MM.1S (cell line): ENCODE measurements at regions not wholly inside any gene's neighbourhood (a gene's known extent, or its start where the extent isn't known, plus 50 kb on each side); places are given as distances from the start of the nearest gene placed in this dataset.
"Not testable (repeated sequence)": the region's sequence is repeated elsewhere in the genome, so short reads cannot be mapped to it uniquely, and the experiment has no call there.

Source experiments
- DNase-seq: peaks from one replicate; pipeline ENCODE4 v3.0.0-alpha.2; 2015
- H2AFZ ChIP-seq: fragments of 300-600 bp; sonication (generic); 2 replicates; pipeline ENCODE4 v1.6.0; 2016; ENCODE audit warnings: antibody characterized with exemption, low read length
- H3F3A ChIP-seq: fragments of 300-600 bp; sonication (generic); 2 replicates; pipeline ENCODE4 v1.6.1; 2016; ENCODE audit warnings: mild to moderate bottlenecking, antibody characterized with exemption, low read length, moderate library complexity, mixed read lengths; ENCODE audit not compliant: insufficient read depth
- H3K27ac ChIP-seq: fragments of 300-600 bp; sonication (generic); 2 replicates; pipeline ENCODE4 v1.5.1; 2016; ENCODE audit warnings: mild to moderate bottlenecking, low read length
- H3K27me3 ChIP-seq: fragments of 300-600 bp; sonication (generic); replicated peaks from 2 replicates; pipeline ENCODE4 v1.6.0; 2016; ENCODE audit warnings: low read length; ENCODE audit not compliant: insufficient read depth
- H3K36me3 ChIP-seq: fragments of 300-600 bp; sonication (generic); replicated peaks from 2 replicates; pipeline ENCODE4 v1.6.1; 2016; ENCODE audit warnings: mild to moderate bottlenecking, low read length, mixed read lengths; ENCODE audit not compliant: insufficient read depth
- H3K4me1 ChIP-seq: fragments of 300-600 bp; sonication (generic); 2 replicates; pipeline ENCODE4 v1.6.1; 2016; ENCODE audit warnings: low read length, mixed read lengths
- H3K4me2 ChIP-seq: fragments of 300-600 bp; sonication (generic); 2 replicates; pipeline ENCODE4 v1.6.0; 2016; ENCODE audit warnings: low read depth, low read length
- H3K4me3 ChIP-seq: fragments of 300-600 bp; sonication (generic); 2 replicates; pipeline ENCODE4 v1.5.1; 2016; ENCODE audit warnings: low read length, mixed read lengths
- H3K79me2 ChIP-seq: fragments of 300-600 bp; sonication (generic); 2 replicates; pipeline ENCODE4 v1.6.1; 2016; ENCODE audit warnings: mixed run types, low read length, mixed read lengths
- H3K9ac ChIP-seq: fragments of 300-600 bp; sonication (generic); 2 replicates; pipeline ENCODE4 v1.6.1; 2016; ENCODE audit warnings: low read length, mixed read lengths
- H3K9me2 ChIP-seq: fragments of 300-600 bp; sonication (generic); replicated peaks from 2 replicates; pipeline ENCODE4 v1.6.1; 2016; ENCODE audit warnings: mild to moderate bottlenecking, low read length, mixed read lengths; ENCODE audit not compliant: insufficient read depth
- H3K9me3 ChIP-seq: fragments of 300-600 bp; sonication (generic); replicated peaks from 2 replicates; pipeline ENCODE4 v1.6.1; 2016; ENCODE audit warnings: mild to moderate bottlenecking, low read length, mixed read lengths; ENCODE audit not compliant: insufficient read depth
- H4K20me1 ChIP-seq: fragments of 300-600 bp; sonication (generic); 2 replicates; pipeline ENCODE4 v1.6.1; 2016; ENCODE audit warnings: mild to moderate bottlenecking, low read length, moderate library complexity, mixed read lengths; ENCODE audit not compliant: insufficient read depth
- CTCF ChIP-seq: fragments of 300-600 bp; sonication (generic); IDR thresholded peaks from 2 replicates; pipeline ENCODE4 v1.5.1; 2016; ENCODE audit warnings: antibody characterized with exemption, low read length, mixed read lengths
- EZH2 ChIP-seq: fragments of 300-600 bp; sonication (generic); optimal IDR thresholded peaks from 2 replicates; pipeline ENCODE3; 2017; ENCODE audit warnings: low read depth, mild to moderate bottlenecking, antibody characterized with exemption, low read length, mixed read lengths
- EZH2phosphoT487 ChIP-seq: fragments of 300-600 bp; sonication (generic); IDR thresholded peaks from 2 replicates; pipeline ENCODE4 v1.6.1; 2018; ENCODE audit warnings: antibody characterized with exemption, low read length

DNA sequence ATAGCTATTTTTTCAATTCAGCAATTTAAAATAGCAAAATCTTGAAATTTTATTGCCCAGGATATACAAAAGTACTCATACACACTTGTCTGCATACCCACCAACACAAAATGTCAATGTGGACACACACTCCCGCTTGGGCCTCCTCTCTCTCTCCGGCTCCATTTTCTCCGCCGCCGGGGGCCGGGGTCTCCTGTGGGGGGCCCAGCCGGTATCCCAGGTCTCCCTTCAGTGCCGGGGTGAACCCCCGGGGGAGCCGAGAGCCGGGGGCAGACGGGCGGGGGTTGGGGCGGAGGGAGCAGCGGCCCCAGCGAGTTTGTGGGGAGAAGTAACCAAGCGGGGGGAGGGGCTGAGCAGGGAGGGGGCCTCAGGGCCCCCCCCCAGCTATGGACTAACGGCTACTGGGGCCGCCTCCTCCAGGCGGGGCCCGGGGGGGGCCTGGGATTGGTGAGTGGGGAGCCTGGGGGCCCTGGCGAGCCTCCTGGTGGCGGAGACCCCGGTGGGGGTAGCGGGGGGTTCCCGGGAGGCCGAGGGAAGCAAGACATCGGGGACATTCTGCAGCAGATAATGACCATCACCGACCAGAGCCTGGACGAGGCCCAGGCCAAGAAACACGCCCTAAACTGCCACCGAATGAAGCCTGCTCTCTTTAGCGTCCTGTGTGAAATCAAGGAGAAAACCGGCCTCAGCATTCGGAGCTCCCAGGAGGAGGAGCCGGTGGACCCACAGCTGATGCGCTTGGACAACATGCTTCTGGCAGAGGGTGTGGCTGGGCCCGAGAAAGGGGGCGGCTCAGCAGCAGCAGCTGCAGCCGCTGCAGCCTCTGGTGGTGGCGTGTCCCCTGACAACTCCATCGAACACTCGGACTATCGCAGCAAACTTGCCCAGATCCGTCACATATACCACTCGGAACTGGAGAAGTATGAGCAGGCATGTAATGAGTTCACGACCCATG lies 56.6 kb downstream of the CHST2 start:
- H3F3A ChIP-seq, H4K20me1 ChIP-seq, H3K27ac ChIP-seq, DNase-seq, H3K36me3 ChIP-seq, H2AFZ ChIP-seq, H3K27me3 ChIP-seq, H3K9me2 ChIP-seq, H3K79me2 ChIP-seq, H3K4me3 ChIP-seq, H3K9ac ChIP-seq, H3K4me2 ChIP-seq, H3K4me1 ChIP-seq, H3K9me3 ChIP-seq: not testable (repeated sequence)

- not testable (repeated sequence) for H3K27ac ChIP-seq, H3K36me3 ChIP-seq, H3K9me3 ChIP-seq, H3K9me2 ChIP-seq, H3K27me3 ChIP-seq, H3K4me2 ChIP-seq, H3K4me1 ChIP-seq, H2AFZ ChIP-seq, H4K20me1 ChIP-seq, DNase-seq, H3K4me3 ChIP-seq, H3K79me2 ChIP-seq, H3F3A ChIP-seq, H3K9ac ChIP-seq
Observed at GRCh38 chr3:143177965-143178364, 58.4 kb downstream of the CHST2 start.

DNA sequence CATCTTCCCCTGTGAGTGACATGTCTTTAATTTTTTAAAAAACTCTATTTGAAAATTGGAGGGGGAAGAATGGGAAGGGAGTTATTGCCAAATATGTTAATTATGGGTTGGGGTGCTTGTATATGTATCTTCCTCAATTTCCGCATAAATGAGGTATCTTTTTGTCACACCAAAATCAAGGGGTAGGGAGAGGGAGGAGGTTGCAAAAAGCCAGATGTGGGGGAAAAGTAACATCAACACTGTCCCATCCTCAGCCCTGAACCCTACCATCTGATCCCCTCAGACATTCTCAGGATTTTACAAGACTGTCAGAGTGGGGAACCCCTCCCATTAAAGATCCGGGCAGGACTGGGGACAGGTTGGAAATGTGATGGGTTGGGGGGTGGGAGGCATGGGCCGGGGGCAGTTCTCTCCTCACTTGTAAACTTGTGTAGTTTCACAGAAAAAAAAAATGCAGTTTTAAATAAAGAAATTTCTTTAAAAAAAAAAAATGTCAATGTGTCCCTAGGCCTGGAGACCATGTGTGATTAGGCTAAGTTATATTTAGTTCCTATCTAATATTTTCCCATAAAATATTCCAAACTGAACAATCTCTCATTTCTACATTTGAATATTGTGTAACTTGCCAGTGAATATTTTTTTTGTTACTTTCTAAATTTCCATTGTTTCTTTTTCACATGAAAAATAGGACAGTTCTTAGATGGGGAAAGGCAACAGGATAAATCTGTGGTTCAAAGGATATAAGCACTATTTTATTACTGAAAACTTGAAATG lies 59.4 kb downstream of the CHST2 start:
- H3K27ac ChIP-seq, H3K9ac ChIP-seq, H3K9me3 ChIP-seq, H4K20me1 ChIP-seq, H3K9me2 ChIP-seq, H3K4me1 ChIP-seq, H3F3A ChIP-seq, H3K79me2 ChIP-seq, H3K4me2 ChIP-seq, DNase-seq, H2AFZ ChIP-seq, H3K4me3 ChIP-seq, H3K36me3 ChIP-seq, H3K27me3 ChIP-seq: not testable (repeated sequence)

GRCh38 chr3:143179603-143180002 lies 60.0 kb downstream of the CHST2 start:
- Histone ChIP-seq H3K36me3 (no peaks in the 10 kb centered on the region), H3K9me2 (no peaks in the 10 kb centered on the region), H3K4me2 (no peak overlapping the region)

GRCh38 chr3:143180860-143181259 lies 61.3 kb downstream of the CHST2 start:
- not testable (repeated sequence) for H3K4me2 ChIP-seq

More at GRCh38 chr3:143179603-143180002, 60.0 kb downstream of the CHST2 start:
- Histone ChIP-seq H3K4me1 (no peaks in the 10 kb centered on the region), H3K27ac (no peak overlapping the region), H3K9ac (no peak overlapping the region), H3K79me2 (no peaks in the 10 kb centered on the region), H4K20me1 (no peaks in the 10 kb centered on the region), H3K9me3 (no peaks in the 10 kb centered on the region), H2AFZ (no peak overlapping the region), H3K27me3 (no peaks in the 10 kb centered on the region), H3F3A (no peaks in the 10 kb centered on the region), H3K4me3 (no peak overlapping the region)
- DNase-seq, result no peak
- TF ChIP-seq EZH2 (no peak), EZH2phosphoT487 (no peak), CTCF (no peak)

DNA sequence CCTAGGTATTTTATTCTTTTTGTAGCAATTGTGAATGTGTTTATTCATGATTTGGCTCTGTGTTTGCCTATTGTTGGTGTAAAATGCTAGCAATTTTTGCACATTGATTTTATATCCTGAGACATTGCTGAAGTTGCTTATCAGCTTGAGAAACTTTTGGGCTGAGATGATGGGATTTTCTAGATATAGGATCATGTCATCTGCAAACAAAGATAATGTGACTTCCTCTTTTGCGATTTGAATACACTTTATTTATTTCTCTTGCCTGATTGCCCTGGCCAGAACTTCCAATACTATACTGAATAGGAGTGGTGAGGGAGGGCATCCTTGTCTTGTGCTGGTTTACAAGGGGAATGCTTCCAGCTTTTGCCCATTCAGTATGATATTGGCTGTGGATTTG lies 62.4 kb downstream of the CHST2 start:
- H3K36me3 ChIP-seq, H3F3A ChIP-seq, H3K4me3 ChIP-seq, H3K9me3 ChIP-seq, H3K9ac ChIP-seq, H3K9me2 ChIP-seq, H3K79me2 ChIP-seq, H3K27me3 ChIP-seq, H3K27ac ChIP-seq, H2AFZ ChIP-seq, H3K4me2 ChIP-seq, H4K20me1 ChIP-seq, H3K4me1 ChIP-seq, DNase-seq: not testable (repeated sequence)

More at GRCh38 chr3:143180860-143181259, 61.3 kb downstream of the CHST2 start:
- not testable (repeated sequence) for H3K79me2 ChIP-seq, DNase-seq, H3K9me3 ChIP-seq, H3K4me3 ChIP-seq, H3K27me3 ChIP-seq, H3K9ac ChIP-seq, H3K36me3 ChIP-seq, H2AFZ ChIP-seq, H3K9me2 ChIP-seq, H3K27ac ChIP-seq, H4K20me1 ChIP-seq, H3K4me1 ChIP-seq, H3F3A ChIP-seq
